8988T (cell line): ENCODE measurements at regions not wholly inside any gene's neighbourhood (a gene's known extent, or its start where the extent isn't known, plus 50 kb on each side); places are given as distances from the start of the nearest gene placed in this dataset.
"Not testable (repeated sequence)": the region's sequence is repeated elsewhere in the genome, so short reads cannot be mapped to it uniquely, and the experiment has no call there.

Experiments
- DNase-seq: peaks from one replicate; pipeline ENCODE4 v3.0.0; 2011

DNA sequence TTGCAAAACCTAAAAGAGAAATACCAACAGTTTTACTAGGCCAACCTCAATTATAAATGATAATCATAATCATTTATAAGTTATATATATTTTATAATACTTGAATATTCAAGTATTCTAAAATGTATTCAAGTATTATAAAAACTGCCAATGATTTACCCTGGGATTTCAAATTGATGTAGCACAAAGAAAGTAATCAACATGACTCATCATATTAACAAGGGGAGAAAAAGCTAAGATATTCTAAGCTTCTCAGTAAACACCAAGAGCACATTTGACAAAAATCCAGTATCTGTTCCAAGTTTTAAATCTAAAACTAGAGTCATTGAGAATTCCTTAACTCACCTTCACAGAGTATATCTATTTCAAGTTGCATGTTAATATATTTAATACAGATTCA lies 56.1 kb downstream of the CAPZA3 start:
- no peak for DNase-seq

DNA sequence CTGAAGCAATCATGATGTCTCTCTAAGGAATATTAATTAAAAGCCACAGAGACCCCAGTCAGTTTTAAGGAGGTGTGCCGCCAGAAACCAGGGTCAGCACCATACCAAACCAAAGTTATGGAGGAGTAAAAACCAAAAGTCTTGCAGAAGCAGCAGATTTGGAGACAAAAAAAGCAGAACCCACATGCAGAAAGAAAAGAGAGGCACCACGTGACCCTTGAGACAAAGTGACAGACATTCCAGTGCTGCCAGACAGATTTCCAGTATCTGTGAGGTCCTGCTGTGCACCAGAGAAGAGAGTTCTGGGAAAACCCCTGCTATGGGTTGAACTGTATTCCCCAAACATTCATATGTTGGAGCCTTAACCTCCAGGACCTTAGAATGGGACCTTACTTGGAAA lies 59.7 kb downstream of the CAPZA3 start:
- no peak for DNase-seq

DNA sequence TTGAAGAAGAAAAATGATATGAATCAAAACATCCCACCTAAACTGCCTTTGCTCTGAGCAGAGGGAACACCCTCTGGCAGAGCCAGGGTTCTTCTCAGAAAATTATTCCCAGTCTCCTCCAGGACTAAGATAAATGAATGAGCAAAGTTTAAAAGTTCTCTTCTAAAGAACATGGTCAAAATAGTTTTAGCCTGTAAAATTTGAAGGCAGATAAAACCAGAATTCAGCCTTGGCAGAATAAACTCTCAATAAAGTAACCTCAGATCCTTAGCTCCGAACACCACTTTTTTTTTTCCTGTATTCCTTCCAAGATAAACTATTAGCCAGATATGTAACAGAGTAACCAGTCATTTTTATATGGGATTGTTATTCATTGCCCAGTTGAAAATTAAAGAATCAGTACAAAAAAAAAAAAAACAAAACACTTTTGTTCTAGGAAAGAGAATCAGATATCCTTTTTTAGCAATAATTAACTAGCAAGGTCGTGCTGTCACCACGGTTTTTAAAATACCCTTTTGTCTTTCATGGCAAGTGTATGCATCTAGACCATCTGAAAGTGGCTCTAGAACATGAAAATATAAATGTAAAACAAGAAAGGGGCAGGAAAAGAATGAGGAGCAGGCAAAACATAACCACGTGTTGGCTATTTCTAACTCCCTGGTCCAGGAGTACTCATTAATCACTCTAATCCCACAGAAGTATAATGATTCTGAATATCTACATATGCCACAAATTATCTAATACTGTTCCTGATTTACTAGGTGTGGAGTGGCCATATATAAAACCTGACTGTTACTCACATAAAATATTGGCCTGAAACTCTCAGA lies 60.8 kb downstream of the CAPZA3 start:
- DNase-seq, result no peak

DNA sequence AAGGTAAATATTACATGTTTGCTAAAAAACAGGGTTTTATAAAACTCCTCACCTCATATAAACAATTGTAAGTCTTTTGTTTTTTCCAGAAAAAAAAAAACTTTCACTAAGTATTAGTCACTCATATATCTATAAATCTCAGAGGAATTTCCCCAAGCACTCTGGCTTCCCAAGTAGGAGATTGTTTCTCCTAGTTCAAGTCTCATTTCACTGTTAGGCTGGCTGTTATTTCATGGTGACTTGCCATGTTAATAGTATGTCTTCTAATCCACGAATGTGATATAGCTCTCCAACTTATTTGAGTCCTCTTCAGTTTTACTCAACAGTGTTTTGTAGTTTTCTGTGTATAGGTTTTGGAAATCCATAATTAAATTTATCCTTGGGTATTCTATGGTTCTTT lies 61.6 kb downstream of the CAPZA3 start:
- DNase-seq, result no peak

DNA sequence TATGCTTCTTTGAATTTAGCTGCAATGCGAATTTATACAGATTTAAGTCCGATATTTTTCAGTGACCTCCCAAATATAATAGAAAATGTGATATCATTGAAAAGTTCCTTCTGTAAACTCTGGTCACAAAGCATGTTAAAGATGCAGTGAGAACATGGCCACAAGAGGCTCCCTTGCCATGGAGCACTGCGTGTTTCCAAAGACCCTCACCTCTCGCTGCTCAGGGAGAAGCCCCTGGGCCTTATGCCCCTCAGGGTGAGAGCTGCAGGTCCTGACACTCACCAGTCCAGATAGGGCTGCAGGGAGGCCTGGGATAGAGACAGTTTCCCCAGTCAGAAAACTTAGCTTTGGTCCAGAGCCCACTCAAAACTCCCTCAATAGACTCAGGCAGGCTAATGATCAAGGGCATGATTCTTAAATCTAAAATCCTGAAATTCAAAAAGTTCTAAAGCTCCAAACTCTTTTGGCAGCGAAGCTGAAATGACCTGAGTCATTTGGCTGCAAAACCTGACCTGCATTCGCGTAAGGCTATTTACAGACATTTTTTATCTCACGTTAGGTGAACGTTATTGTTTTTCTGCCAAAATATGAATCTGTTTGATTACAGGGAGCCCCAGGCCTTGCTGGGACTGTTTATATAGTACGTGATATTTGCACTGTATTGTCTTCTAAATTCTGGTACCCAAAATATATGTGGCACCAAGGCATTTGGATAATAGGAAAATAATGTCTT lies 67.8 kb downstream of the CAPZA3 start:
- DNase-seq, result no peak

DNA sequence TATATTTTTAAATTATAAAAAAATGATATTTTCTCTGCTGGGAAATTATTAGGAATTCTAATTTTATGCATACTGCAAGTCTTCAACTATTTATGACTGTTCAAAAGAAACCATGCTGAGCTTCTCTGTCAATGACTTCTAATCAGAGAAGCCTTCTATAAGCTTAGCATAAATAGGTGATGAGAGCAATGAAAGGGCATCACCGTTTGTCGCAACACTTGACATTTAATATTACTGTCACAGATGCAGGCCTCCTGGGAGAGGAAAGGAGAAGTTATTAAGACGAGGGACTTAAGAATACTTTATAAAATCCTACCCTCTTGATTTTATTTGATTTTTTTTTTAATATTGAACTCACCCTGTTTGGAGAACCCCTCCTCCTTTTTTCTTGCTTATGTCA lies 69.8 kb downstream of the CAPZA3 start:
- no peak for DNase-seq

DNA sequence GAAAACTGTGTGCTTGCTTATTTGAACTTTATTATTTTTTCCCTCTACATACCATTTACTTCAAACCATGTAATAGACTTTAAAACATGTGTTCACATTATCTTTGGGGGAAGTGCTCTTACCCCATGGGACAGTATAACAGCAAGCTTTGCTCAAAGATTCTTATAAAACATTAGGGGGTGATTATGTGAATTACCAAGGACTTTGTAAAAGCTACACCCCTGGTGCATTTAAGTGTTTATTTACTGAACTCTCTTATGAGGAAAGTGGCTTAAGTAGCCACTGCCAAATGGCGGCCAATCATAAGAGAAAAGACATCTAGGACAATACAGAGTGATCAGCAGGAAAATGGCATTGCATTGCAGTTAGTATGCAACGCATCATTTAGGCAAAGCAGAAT lies 70.3 kb downstream of the CAPZA3 start:
- DNase-seq, result no peak

DNA sequence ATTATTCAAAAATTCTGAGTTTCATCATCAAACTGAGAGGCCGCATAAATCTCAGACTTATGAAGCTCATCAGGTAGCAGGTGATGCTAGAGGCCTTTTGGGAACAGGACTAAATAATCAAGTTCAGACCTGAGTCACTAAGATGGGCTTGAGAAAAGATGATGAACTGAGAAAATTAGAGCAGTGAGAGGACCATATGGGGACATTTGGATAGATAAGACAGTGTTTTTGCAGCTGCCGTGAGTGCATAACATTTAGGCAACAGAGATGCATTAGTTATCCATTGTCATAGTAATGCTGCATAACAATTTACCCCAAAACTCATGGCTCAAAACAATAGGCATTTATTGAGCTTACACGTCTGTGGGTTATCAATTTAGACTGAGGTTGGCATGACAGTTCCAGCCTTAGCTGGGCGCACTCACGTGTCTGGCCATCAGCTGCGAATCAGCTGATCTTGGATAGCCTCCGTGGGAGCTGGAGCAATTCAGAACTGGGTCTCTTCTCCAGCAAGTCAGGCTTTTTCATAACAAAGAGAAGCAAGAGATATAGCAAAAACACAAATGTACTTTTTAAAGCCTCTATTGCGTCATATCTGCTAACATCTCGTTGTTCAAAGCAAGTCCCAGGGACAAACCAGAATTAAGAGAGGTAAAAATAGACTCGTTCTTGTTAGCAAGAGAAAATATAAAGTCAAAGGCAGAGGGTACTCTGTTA lies 72.8 kb downstream of the CAPZA3 start:
- no peak for DNase-seq

DNA sequence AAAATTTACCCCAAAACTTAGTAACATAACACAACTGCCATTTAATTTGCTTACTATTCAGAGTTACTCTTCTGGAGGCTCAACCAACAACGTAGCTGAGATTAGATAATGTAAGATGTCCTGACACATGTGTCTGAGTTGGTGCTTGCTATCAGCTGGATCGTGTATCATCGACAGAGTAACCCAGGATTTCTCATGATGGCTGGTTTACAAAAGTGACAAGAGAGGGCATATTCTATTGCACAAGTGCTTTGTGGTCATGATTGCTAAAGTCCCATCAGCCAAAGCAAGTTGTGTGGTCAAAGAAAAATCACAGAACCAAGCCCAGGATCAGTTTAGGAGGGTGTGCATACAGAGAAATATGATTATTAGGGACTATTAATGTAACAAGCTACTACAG lies 73.4 kb downstream of the CAPZA3 start:
- DNase-seq, result no peak

DNA sequence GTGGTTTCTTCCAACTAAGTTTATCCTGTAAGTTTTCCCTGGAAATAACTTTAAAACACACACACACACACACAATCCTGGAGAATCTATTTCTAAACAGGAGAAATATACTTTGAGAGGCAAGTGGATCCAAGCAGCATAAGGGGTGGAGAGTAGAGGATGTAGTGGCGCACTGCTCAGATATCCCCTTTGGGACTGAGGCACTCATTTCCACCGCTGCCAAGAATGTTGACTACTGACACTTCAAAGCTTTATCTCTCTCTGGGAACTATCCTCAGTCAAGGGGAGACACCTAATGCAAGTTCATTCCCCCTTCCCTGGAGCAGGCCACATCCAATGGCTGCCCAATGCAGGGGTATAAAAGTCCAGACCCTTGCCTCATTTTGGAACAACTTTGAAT lies 75.8 kb downstream of the CAPZA3 start:
- DNase-seq, result no peak

DNA sequence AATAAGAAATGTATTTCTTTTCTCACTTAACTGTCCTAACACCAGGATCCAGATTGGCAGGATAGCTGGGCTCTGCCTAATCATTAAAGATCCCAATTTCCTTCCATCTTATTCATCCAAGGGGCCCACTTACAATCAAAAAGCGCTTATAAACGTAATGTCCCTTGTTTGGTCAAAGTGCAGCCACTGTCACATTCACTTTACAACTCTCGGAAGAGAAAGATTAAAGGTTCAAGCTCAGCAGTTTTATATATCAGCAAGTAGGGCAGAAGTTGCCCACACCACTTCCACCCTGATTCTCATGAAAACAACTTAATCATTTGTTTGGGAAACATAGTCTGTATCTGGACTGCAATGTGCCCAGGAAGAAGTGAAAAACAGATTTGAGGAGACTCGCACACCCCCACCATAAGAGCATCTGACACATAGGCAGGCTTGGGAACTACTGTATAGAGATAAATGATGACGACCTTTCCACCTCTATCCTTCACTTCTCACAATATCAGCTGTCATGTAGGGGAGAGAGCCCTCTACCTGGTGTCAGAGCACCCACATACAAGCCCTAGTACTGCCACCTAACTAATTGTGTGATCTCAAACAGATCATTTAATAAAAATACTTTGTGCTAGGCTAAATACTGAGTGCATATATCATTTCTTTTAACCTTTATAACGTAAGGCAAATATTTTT lies 80.8 kb downstream of the CAPZA3 start:
- DNase-seq, result no peak

DNA sequence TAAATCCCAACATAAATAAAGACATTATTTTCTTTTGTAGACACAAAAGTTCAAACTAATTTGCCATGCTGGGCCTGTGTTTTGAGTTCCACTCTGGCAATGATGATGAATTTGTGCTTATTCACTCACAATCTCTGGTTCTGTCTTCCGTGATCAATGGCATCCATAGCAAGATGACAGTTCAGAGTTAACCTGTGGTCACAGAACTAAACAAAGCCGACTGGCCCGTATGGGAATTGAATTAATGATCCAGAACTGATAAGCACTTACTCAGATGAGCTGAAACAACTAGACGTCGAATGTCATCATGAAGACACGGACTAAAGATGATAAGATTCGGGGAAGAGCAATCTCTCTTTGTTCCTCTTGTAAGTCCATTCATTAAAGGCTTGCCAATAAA lies 81.6 kb downstream of the CAPZA3 start:
- DNase-seq, result no peak

DNA sequence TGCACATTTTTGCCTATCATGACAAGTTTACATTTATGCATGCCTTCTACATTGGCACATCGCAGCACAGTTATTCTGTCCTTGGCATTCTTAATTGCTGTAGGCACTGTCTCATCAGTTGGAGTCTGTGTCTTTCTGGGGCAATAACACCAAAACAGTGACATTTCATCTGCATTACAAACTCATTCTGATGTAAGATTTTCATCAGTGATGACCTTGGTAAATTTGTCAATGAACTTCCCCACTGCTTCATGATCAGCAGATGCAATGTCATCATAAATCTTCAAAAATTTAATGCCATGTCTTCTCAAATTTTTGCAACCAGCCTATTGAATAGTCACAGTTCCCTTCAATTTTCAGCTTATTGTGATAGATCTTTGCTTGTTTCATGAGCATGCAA lies 85.5 kb downstream of the CAPZA3 start:
- no peak for DNase-seq

DNA sequence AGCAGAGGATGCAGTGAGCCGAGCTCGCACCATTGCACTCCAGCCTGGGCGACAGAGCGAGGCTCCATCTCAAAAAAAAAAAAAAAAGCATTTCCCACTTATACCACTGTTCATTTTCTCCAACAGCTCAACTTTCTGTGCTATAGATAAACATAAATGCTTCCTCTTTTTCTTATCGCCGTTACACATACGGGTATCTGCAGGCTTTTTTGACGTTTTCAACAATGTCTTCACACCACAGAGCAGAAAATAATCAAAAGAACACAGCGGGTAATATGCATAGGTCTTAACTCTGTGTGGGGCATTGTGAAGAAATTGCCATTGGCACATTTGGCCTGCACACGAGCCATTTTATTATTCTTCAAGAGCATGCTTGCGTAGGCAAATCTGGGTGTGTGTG lies 86.4 kb downstream of the CAPZA3 start:
- DNase-seq, result no peak

DNA sequence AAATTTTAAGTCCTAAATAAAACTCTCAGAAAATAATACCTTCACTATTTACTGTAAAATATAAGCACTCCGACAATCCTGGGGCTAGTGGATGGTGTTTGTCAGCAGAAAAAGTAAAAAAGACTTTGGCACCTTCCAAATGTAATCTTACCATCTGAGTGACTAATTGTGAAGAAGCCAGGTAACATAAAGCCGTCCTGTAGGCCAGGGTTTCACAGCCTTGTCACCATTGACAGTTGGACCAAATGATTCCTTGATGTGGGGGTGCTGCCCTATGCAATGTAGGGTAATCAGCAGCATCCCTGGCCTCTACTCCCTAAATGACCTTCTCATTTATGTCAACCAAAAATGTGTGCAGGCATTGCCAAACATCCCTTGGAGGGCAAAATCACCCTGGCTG lies 87.2 kb downstream of the CAPZA3 start:
- no peak for DNase-seq

DNA sequence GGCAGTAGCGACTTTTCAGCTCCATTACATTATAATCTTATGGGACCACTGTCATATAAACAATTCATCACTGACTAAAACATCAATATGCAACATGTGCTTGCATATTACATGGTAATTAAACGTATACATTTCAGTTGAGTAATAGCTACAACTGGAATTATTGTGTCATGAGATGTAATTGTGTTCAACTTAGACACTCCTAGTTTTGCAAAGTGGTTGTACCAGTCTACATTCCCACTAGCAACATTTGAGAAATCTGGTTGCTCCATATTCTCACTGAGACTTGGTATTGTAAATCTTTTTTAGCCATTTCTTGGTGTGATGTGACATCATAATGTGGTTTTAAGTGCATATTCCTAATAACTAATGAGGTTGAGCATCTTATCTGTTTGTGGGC lies 90.0 kb downstream of the CAPZA3 start:
- DNase-seq, result no peak

DNA sequence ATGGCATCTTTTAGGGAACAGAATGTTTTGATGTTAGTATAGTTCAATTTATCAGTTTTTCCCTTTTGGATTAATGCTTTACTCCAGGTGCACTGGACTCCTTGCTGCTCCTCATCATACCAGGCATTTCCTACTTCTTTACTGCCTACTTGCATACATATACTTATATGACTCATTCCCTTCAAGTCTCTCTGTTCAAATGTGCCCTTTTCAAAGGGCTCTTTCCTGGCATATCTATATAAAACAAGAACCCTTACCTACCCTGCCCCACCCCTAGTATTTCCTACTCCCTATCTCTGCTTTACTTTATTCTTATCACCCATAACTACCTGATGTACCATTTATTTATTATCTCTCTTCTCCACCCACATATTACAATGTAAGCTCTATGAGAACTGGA lies 90.6 kb downstream of the CAPZA3 start:
- no peak for DNase-seq

DNA sequence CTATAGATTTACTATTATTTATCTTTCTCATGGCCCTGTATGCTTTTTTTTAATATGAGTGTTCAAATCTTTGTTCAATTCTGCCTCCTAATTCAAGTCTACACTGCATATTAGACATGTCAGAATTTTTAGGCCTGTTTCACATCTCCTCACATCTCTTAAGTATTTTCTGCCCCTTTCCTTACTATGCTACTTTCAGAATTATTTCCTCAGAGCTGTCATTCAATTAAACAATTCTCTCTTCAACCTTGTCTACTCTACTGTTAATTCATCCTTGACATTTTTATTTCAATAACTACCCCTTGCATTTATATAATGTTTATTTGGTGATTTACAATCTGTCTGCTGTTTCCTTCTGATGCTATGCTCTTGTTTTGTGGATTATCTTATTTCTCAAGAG lies 91.1 kb downstream of the CAPZA3 start:
- no peak for DNase-seq

DNA sequence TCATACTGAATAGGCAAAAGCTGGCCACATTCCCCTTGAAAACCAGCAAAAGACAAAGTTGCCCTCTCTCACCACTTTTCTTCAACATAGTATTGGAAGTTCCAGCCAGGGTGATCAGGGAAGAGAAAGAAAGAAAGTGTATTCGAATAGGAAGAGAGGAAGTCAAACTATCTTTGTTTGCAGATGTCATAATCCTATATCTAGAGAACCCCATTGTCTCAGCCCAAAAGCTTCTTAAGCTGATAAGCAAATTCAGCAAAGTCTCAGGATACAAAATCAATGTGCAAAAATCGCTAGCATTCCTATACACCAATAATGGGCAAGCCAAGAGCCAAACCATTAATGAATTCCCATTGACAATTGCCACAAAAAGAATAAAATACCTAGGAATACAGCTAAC lies 95.0 kb downstream of the CAPZA3 start:
- DNase-seq, result not testable (repeated sequence)

DNA sequence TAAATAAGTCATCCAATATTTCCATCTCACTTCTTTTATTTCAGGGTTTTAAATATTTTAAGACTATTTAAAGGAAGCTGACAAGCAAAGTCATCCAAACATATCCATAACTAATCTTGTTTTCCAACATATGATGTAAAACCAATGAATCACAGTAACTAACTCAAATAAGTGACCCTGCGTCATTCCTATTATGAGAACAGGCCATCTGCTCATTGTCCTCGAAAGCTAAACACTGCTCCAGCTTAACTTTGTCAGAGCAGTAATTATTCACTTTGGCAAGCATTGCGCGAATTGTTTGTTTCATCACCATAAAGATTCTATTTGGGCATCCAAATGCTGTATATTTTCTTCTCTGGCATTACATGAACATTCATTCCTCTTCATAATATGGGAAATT lies 99.1 kb downstream of the CAPZA3 start:
- no peak for DNase-seq

DNA sequence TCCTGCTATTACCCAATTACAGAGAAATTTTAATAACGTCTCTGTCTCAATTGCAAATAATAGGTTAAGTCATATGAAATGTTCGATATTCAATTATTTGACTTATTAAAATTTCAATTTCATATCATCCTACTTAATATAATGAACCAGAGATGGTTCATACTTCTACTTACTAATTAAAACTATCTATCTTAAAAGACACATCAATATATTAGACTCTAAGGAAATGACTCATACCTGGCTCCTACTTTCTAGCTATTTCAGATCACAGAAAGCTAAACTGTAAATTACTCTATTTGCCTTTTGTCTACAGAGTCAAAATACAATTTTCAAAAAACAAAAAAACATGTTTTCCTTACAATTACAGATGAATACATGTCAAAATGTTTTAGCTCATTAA lies 99.6 kb downstream of the CAPZA3 start:
- DNase-seq, result no peak

DNA sequence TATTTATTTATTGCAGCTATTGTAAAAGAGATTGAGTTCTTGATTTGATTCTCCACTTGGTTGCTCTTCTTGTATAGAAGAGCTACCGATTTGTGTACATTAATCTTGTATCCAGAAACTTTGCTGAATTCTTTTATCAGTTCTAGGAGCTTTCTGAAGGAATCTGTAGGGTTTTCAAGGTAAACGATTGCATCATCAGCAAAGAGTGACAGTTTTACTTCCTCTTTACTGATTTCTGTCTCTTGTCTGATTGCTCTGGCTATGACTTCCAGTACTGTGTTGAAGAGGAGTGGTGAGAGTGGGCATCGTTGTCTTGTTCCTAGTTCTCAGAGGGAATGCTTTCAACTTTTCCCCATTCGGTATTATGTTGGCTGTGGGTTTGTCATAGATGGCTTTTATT lies 103.1 kb downstream of the CAPZA3 start:
- not testable (repeated sequence) for DNase-seq

DNA sequence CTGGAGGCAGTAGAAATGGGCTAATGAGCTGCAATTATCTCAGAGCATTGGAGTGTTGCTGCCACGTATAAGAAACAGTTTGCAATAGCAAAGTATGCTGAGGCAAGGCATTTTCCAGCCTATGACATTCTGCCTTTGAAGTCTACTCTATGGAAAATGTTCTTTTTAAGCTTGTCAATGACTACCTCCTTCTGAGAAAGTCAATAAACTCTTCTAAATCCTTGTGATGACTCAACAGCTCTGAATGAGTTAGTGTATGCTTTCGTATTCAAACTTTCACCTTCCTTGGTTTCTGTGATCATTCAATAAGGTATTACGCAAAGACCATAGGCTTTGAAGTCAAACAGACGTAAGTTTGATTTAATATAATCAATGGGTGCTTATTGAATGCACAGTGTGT lies 111.2 kb downstream of the CAPZA3 start:
- DNase-seq, result no peak
